GM23338 (cell line): ENCODE measurements at regions not wholly inside any gene's neighbourhood (a gene's known extent, or its start where the extent isn't known, plus 50 kb on each side); places are given as distances from the start of the nearest gene placed in this dataset.

Experiments
- ATAC-seq: fragments of 200-7000 bp; cut with Tn5 transposase; 3 replicates; pipeline ENCODE4 v1.9.1; 2020
- DNase-seq: peaks from one replicate; pipeline ENCODE4 v3.0.0-alpha.2; 2015; ENCODE audit warnings: low spot score
- H2AFZ ChIP-seq: fragments of 200-600 bp; sonication (generic); 2 replicates; pipeline ENCODE4 v1.8.0; 2016; ENCODE audit warnings: antibody characterized with exemption, mild to moderate bottlenecking, moderate library complexity
- H3F3A ChIP-seq: fragments of 200-600 bp; sonication (generic); replicated peaks from 2 replicates; pipeline ENCODE4 v1.8.0; 2017; ENCODE audit warnings: antibody characterized with exemption, mixed run types, low read depth
- H3K27ac ChIP-seq: fragments of 200-600 bp; sonication (generic); 2 replicates; pipeline ENCODE4 v1.6.1; 2016; ENCODE audit warnings: low read depth
- H3K27me3 ChIP-seq: fragments of 200-600 bp; sonication (generic); 2 replicates; pipeline ENCODE4 v1.8.0; 2016; ENCODE audit warnings: mild to moderate bottlenecking, mixed run types, moderate library complexity; ENCODE audit not compliant: insufficient read depth
- H3K36me3 ChIP-seq: fragments of 200-600 bp; sonication (generic); 2 replicates; pipeline ENCODE4 v1.8.0; 2016; ENCODE audit warnings: mild to moderate bottlenecking; ENCODE audit not compliant: insufficient read depth
- H3K4me1 ChIP-seq: fragments of 200-600 bp; sonication (generic); 2 replicates; pipeline ENCODE4 v1.8.0; 2016; ENCODE audit warnings: mild to moderate bottlenecking, moderate library complexity; ENCODE audit not compliant: insufficient read depth
- H3K4me2 ChIP-seq: fragments of 200-600 bp; sonication (generic); 2 replicates; pipeline ENCODE4 v1.7.1; 2017; ENCODE audit warnings: mixed run types
- H3K4me3 ChIP-seq: fragments of 200-600 bp; sonication (generic); 2 replicates; pipeline ENCODE4 v1.6.1; 2016; ENCODE audit warnings: mixed run types
- H3K79me2 ChIP-seq: fragments of 200-600 bp; sonication (generic); replicated peaks from 2 replicates; pipeline ENCODE4 v1.8.0; 2017; ENCODE audit warnings: mild to moderate bottlenecking; ENCODE audit not compliant: insufficient read depth
- H3K9me2 ChIP-seq: fragments of 200-600 bp; sonication (generic); 2 replicates; pipeline ENCODE4 v1.8.0; 2017; ENCODE audit not compliant: insufficient read depth
- H4K20me1 ChIP-seq: fragments of 200-600 bp; sonication (generic); replicated peaks from 2 replicates; pipeline ENCODE4 v1.8.0; 2017; ENCODE audit warnings: mild to moderate bottlenecking; ENCODE audit not compliant: insufficient read depth
- H3K27ac Mint-ChIP-seq: 2 replicates; pipeline ENCODE4 v1.8.0; 2020; ENCODE audit warnings: inconsistent platforms, mild to moderate bottlenecking, moderate library complexity, mixed read lengths
- H3K27me3 Mint-ChIP-seq: 3 replicates; pipeline ENCODE4 v1.8.0; 2022; ENCODE audit warnings: low read depth, mild to moderate bottlenecking, moderate library complexity, mixed read lengths, inconsistent platforms; ENCODE audit not compliant: insufficient read depth, poor library complexity
- H3K36me3 Mint-ChIP-seq: 3 replicates; pipeline ENCODE4 v1.8.0; 2021; ENCODE audit warnings: low read depth, mild to moderate bottlenecking, inconsistent platforms, moderate library complexity, mixed read lengths
- H3K4me1 Mint-ChIP-seq: 3 replicates; pipeline ENCODE4 v1.8.0; 2020; ENCODE audit warnings: mild to moderate bottlenecking, inconsistent platforms, mixed read lengths
- H3K4me3 Mint-ChIP-seq: 3 replicates; pipeline ENCODE4 v1.8.0; 2021; ENCODE audit warnings: moderate library complexity, mild to moderate bottlenecking, inconsistent platforms, mixed read lengths
- H3K9me3 Mint-ChIP-seq: 3 replicates; pipeline ENCODE4 v1.8.0; 2020; ENCODE audit warnings: moderate library complexity, mild to moderate bottlenecking, inconsistent platforms, mixed read lengths
- CREB1 ChIP-seq: fragments of 250-450 bp; sonication (Bioruptor Pico); IDR thresholded peaks from 2 replicates; pipeline ENCODE4 v1.5.0; 2020; ENCODE audit warnings: low read depth, mild to moderate bottlenecking, moderate library complexity
- ETS1 ChIP-seq: IDR thresholded peaks from 2 replicates; pipeline ENCODE4 v1.6.1; 2016; ENCODE audit warnings: antibody characterized with exemption
- EZH2phosphoT487 ChIP-seq: fragments of 200-600 bp; sonication (generic); IDR thresholded peaks from one replicate; pipeline ENCODE4 v1.8.1; 2018; ENCODE audit warnings: antibody characterized with exemption; ENCODE audit not compliant: unreplicated experiment
- NANOG ChIP-seq: IDR thresholded peaks from 2 replicates; pipeline ENCODE4 v1.6.1; 2016; ENCODE audit warnings: antibody characterized with exemption, borderline replicate concordance
- POLR2AphosphoS5 ChIP-seq: IDR thresholded peaks from 2 replicates; pipeline ENCODE4 v1.6.1; 2016; ENCODE audit warnings: antibody characterized with exemption, low read depth
- STAT1 ChIP-seq: IDR thresholded peaks from one replicate; pipeline ENCODE4 v1.6.1; 2016; ENCODE audit warnings: antibody characterized with exemption; ENCODE audit not compliant: unreplicated experiment
- ZNF114 ChIP-seq: fragments of 250-450 bp; sonication (Bioruptor Pico); IDR thresholded peaks from 2 replicates; pipeline ENCODE4 v1.5.0; 2020; ENCODE audit warnings: mild to moderate bottlenecking, moderate library complexity
- ZNF331 ChIP-seq: fragments of 250-450 bp; sonication (Bioruptor Pico); IDR thresholded peaks from 2 replicates; pipeline ENCODE4 v1.5.0; 2020; ENCODE audit warnings: low read depth, mild to moderate bottlenecking, moderate library complexity
- ZNF462 ChIP-seq: fragments of 250-450 bp; sonication (Bioruptor Pico); IDR thresholded peaks from 2 replicates; pipeline ENCODE4 v1.5.0; 2020; ENCODE audit warnings: mild to moderate bottlenecking, moderate library complexity
- TF ChIP-seq, protein P1 (sequence below): IDR thresholded peaks from one replicate; pipeline ENCODE4 v1.6.1; 2018; ENCODE audit warnings: antibody characterized with exemption; ENCODE audit not compliant: unreplicated experiment
- TF ChIP-seq, protein P2 (sequence below), 2 experiments: fragments of 200-600 bp in 1 of 2; sonication (generic) in 1 of 2; conservative IDR thresholded peaks; 2 replicates each; pipeline versions ENCODE4 v1.5.1 to v1.6.1; 2016 to 2017; ENCODE audit warnings: antibody characterized with exemption in 2 of 2, low read depth in 2 of 2, mild to moderate bottlenecking in 2 of 2, moderate library complexity in 1 of 2

DNA sequence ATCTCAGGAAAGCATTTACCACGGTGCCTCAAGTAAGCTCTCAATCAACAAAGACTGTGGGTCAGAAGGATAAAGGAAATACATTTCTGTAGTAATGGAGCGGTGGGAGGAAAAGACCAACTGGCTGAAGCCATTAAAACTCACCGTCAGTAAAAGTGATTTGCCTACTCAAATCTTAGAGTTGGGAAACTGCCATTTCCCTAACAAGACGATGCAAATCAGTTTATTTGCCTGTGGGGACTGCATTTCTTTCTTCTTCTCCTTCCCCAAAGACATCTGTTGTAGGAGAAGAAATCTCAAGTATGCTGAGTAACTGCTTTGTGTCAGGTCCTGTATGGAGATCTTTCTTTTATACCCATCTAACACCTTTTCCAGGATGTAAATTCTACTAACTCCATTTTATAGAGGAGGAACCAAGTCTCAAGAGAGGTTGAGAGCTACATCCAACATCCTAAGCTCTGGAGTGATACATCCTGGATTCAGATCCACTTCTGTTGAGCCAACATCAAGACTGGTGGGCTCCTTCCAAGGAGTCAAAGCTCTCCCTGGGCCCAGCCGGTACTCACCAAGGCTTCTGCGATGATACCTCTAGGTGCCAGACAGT, 219.3 kb upstream of the FGGY start (continued):
- TF ChIP-seq, protein P1, sequence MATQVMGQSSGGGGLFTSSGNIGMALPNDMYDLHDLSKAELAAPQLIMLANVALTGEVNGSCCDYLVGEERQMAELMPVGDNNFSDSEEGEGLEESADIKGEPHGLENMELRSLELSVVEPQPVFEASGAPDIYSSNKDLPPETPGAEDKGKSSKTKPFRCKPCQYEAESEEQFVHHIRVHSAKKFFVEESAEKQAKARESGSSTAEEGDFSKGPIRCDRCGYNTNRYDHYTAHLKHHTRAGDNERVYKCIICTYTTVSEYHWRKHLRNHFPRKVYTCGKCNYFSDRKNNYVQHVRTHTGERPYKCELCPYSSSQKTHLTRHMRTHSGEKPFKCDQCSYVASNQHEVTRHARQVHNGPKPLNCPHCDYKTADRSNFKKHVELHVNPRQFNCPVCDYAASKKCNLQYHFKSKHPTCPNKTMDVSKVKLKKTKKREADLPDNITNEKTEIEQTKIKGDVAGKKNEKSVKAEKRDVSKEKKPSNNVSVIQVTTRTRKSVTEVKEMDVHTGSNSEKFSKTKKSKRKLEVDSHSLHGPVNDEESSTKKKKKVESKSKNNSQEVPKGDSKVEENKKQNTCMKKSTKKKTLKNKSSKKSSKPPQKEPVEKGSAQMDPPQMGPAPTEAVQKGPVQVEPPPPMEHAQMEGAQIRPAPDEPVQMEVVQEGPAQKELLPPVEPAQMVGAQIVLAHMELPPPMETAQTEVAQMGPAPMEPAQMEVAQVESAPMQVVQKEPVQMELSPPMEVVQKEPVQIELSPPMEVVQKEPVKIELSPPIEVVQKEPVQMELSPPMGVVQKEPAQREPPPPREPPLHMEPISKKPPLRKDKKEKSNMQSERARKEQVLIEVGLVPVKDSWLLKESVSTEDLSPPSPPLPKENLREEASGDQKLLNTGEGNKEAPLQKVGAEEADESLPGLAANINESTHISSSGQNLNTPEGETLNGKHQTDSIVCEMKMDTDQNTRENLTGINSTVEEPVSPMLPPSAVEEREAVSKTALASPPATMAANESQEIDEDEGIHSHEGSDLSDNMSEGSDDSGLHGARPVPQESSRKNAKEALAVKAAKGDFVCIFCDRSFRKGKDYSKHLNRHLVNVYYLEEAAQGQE, result no peak
- TF ChIP-seq STAT1, result no peak

DNA sequence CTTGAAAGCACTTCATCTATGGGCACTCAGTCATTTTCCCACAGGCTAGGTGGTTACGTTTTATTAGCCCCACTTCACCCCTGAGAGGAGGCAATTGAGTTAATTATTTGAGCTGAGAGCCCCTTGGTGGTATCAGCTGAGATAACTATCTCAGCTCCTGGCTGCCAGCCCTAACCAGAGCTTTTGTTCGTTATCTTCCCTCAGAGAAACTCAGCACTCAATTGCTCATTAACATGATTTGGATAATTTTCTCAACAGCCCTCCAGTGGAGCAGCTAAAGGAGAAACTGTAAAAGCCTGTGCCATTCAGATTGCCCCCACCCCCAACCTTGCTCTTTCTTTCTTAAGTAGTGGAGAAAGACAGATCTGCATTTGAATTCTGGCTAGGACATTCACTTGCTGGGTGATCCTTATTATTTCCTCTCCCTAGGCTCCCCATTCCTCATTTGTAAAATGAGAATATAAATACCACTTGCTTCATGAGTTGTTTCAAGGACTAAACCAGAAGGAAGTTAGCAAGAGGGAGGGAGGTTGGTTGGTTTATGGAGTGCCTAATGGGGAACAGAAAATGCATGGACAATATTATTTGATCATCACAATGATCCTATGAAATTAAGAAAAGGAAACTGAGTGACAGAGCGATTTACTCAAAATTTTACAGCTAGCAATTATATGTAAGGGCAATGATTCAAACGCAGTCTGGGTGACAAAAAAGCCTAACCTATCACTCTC, 218.7 kb upstream of the FGGY start:
- Histone ChIP-seq H3K27me3 (no peaks in the 10 kb centered on the region), H3K4me1 (peaks cover 52% of the 10 kb centered on the region), H3K4me3 (peak overlapping the region; percentile 35), H3K27ac (peak overlapping the region; percentile 97), H3F3A (peaks cover 18% of the 10 kb centered on the region), H3K4me2 (peak overlapping the region; percentile 59), H3K36me3 (no peaks in the 10 kb centered on the region), H3K79me2 (no peaks in the 10 kb centered on the region), H3K9me2 (0 out of 2 replicates have a peak, but pooled peaks cover 4% of the 10 kb centered on the region), H4K20me1 (no peaks in the 10 kb centered on the region), H2AFZ (no peak overlapping the region)
- peak; percentile 93 for TF ChIP-seq NANOG
- no peak for TF ChIP-seq ZNF114 (CRISPR knock-in tag)
- TF ChIP-seq POLR2AphosphoS5, result 0 out of 2 replicates have a peak, but pooled peaks have one; percentile 18
- no peak for TF ChIP-seq ZNF331 (CRISPR knock-in tag)
- no peak for TF ChIP-seq CREB1 (CRISPR knock-in tag)
- TF ChIP-seq ZNF462 (CRISPR knock-in tag), result peak; percentile 86
- no peak for TF ChIP-seq EZH2phosphoT487
- TF ChIP-seq, protein P2, sequence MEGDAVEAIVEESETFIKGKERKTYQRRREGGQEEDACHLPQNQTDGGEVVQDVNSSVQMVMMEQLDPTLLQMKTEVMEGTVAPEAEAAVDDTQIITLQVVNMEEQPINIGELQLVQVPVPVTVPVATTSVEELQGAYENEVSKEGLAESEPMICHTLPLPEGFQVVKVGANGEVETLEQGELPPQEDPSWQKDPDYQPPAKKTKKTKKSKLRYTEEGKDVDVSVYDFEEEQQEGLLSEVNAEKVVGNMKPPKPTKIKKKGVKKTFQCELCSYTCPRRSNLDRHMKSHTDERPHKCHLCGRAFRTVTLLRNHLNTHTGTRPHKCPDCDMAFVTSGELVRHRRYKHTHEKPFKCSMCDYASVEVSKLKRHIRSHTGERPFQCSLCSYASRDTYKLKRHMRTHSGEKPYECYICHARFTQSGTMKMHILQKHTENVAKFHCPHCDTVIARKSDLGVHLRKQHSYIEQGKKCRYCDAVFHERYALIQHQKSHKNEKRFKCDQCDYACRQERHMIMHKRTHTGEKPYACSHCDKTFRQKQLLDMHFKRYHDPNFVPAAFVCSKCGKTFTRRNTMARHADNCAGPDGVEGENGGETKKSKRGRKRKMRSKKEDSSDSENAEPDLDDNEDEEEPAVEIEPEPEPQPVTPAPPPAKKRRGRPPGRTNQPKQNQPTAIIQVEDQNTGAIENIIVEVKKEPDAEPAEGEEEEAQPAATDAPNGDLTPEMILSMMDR (conservative IDR thresholded peaks at IDR 0.05; ENCODE audit: low read depth in 2 of 2), result peak in 1 of 2 experiments; percentile 26; a peak in 2 of 4 replicates
- TF ChIP-seq ETS1, result peak; percentile 47; the same call in 1 of the 2 replicates
- peak overlapping the region; percentile 94 for H3K27ac Mint-ChIP-seq
- ATAC-seq (peak; percentile 90), DNase-seq (peak; percentile 85)
- H3K9me3 Mint-ChIP-seq, result no peaks in the 10 kb centered on the region
- H3K4me1 Mint-ChIP-seq, result peaks cover 68% of the 10 kb centered on the region
- H3K36me3 Mint-ChIP-seq, result no peaks in the 10 kb centered on the region; the same call in 2 of the 3 replicates
- peak overlapping the region; percentile 58 for H3K4me3 Mint-ChIP-seq
- peaks cover 4% of the 10 kb centered on the region for H3K27me3 Mint-ChIP-seq
